Kidney (tissue), 13 donors: ENCODE measurements at regions not wholly inside any gene's neighbourhood (a gene's known extent, or its start where the extent isn't known, plus 50 kb on each side); places are given as distances from the start of the nearest gene placed in this dataset.

Experiments
- DNase-seq, 5 donors: peaks; one replicate each; pipeline ENCODE4 v3.0.0-alpha.2; 2013 to 2020
- FAIRE-seq: peaks from 2 replicates; lab custom pipeline; 2012; peaks lifted over from hg19 to GRCh38; lab: Jason Lieb, UNC
- H3K27ac ChIP-seq, 2 donors: one replicate each; pipeline ENCODE4 v1.7.0; 2013; ENCODE audit warnings: low read depth in 2 of 2, low read length in 2 of 2, inconsistent platforms in 1 of 2
- H3K27me3 ChIP-seq: one replicate; pipeline ENCODE4 v1.7.1; 2013; ENCODE audit warnings: low read length, inconsistent platforms; ENCODE audit not compliant: control insufficient read depth, insufficient read depth
- H3K36me3 ChIP-seq, 3 donors: one replicate each; pipeline versions ENCODE4 v1.7.0 to v1.7.1; 2013; ENCODE audit warnings: low read length in 3 of 3, control low read depth in 1 of 3, inconsistent platforms in 1 of 3; ENCODE audit not compliant: insufficient read depth in 3 of 3, control insufficient read depth in 2 of 3
- H3K4me1 ChIP-seq, 3 donors: one replicate each; pipeline versions ENCODE4 v1.7.0 to v1.7.1; 2013; ENCODE audit warnings: low read length in 3 of 3, inconsistent platforms in 1 of 3, low read depth in 1 of 3; ENCODE audit not compliant: control insufficient read depth in 2 of 3, insufficient read depth in 2 of 3
- H3K4me3 ChIP-seq, 3 donors: one replicate each; pipeline versions ENCODE4 v1.7.0 to v1.8.1; 2013; ENCODE audit warnings: low read length in 3 of 3, control low read depth in 1 of 3, inconsistent platforms in 1 of 3
- H3K9ac ChIP-seq, 3 donors: one replicate each; pipeline versions ENCODE4 v1.7.0 to v1.7.1; 2013; ENCODE audit warnings: low read length in 3 of 3, control low read depth in 1 of 3, inconsistent platforms in 1 of 3
- H3K9me3 ChIP-seq, 3 donors: one replicate each; pipeline versions ENCODE4 v1.7.0 to v1.7.1; 2013; ENCODE audit warnings: low read length in 3 of 3, control low read depth in 1 of 3, inconsistent platforms in 1 of 3; ENCODE audit not compliant: control insufficient read depth in 2 of 3, insufficient read depth in 1 of 3
- CTCF ChIP-seq: IDR thresholded peaks from 3 replicates; pipeline ENCODE4 v1.5.1; 2012; ENCODE audit warnings: mild to moderate bottlenecking, moderate library complexity, borderline replicate concordance; ENCODE audit not compliant: insufficient read depth; ENCODE audit errors: extremely low read depth
- intact Hi-C: fragments of 100-400 bp; cut with DNase I; formaldehyde crosslinking; loops from one replicate; pipeline ENCODE4 v1.11.1; 2022
- donor health status: control.
- donor health status: control.
- donor health status: control.
- donor health status: control.
- donor health status: control.
- donor health status: DM: yes; HTN: yes; CAD: no.
- donor health status: Normal renal cell carcinoma (clear cell type).

GRCh38 chr1:75984781-75985180 lies 52.6 kb upstream of the ASB17 start:
- H3K4me3 ChIP-seq: no peak overlapping the region
- intact Hi-C loops: no loop called here

GRCh38 chr1:75985827-75986226 lies 53.6 kb upstream of the ASB17 start:
- FAIRE-seq: no peak
- H3K27ac ChIP-seq: no peak overlapping the region
- no peak for TF ChIP-seq CTCF

More at GRCh38 chr1:75984781-75985180, 52.6 kb upstream of the ASB17 start:
- Histone ChIP-seq H3K9ac (no peak overlapping the region), H3K36me3 (no peaks in the 10 kb centered on the region), H3K9me3 (no peaks in the 10 kb centered on the region), H3K27ac (no peak overlapping the region), H3K4me1 (no peaks in the 10 kb centered on the region), H3K27me3 (no peaks in the 10 kb centered on the region)
- FAIRE-seq (no peak), DNase-seq (no peak)
- TF ChIP-seq CTCF: no peak

GRCh38 chr1:75986478-75986877 lies 54.3 kb upstream of the ASB17 start:
- DNase-seq (no peak), FAIRE-seq (no peak)
- no peaks in the 10 kb centered on the region for H3K36me3 ChIP-seq
- TF ChIP-seq CTCF: no peak
- H3K27me3 ChIP-seq: no peaks in the 10 kb centered on the region
- H3K4me3 ChIP-seq: no peak overlapping the region
- intact Hi-C loops: no loop called here
- no peak overlapping the region for H3K9ac ChIP-seq
- H3K4me1 ChIP-seq: no peaks in the 10 kb centered on the region
- no peaks in the 10 kb centered on the region for H3K9me3 ChIP-seq
- no peak overlapping the region for H3K27ac ChIP-seq

More at GRCh38 chr1:75985827-75986226, 53.6 kb upstream of the ASB17 start:
- no peaks in the 10 kb centered on the region for H3K27me3 ChIP-seq
- no peaks in the 10 kb centered on the region for H3K36me3 ChIP-seq
- no peaks in the 10 kb centered on the region for H3K4me1 ChIP-seq
- no peak overlapping the region for H3K9ac ChIP-seq
- no peak overlapping the region for H3K4me3 ChIP-seq
- H3K9me3 ChIP-seq: no peaks in the 10 kb centered on the region
- DNase-seq: no peak
- intact Hi-C loops: no loop called here

GRCh38 chr1:75989121-75989520 lies 56.9 kb upstream of the ASB17 start:
- TF ChIP-seq CTCF: no peak

More at GRCh38 chr1:75989121-75989520, 56.9 kb upstream of the ASB17 start:
- intact Hi-C loops: no loop called here
- Histone ChIP-seq H3K9ac (no peak overlapping the region), H3K27ac (no peak overlapping the region), H3K4me1 (no peaks in the 10 kb centered on the region), H3K4me3 (no peak overlapping the region), H3K36me3 (no peaks in the 10 kb centered on the region), H3K27me3 (no peaks in the 10 kb centered on the region), H3K9me3 (no peaks in the 10 kb centered on the region)
- DNase-seq (no peak), FAIRE-seq (no peak)
